ENCODE measurements at regions not wholly inside any gene's neighbourhood (a gene's known extent, or its start where the extent isn't known, plus 50 kb on each side); places are given as distances from the start of the nearest gene placed in this dataset.
A peak's percentile ranks its signal among the peaks of the same experiment; 100 is the strongest.
"Not testable (repeated sequence)": the region's sequence is repeated elsewhere in the genome, so short reads cannot be mapped to it uniquely, and the experiment has no call there.

DNA sequence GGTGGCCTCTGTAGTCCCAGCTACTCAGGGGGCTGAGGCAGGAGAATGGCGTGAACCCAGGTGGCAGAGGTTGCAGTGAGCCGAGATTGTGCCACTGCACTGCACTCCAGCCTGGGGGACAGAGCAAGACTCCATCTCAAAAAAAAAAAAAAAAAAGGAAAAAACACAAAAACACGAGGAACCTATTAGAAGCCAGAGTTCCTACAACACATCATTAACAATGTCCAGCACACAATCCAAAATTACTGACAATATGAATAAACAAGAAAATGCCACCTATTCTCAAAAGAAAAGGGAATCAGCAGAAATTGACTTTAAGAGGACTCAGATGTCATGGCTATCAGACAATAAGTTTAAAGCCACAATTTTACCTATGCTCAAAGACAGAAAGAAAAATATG, 57.3 kb upstream of the HS3ST3A1 start:
- DNase-seq, result not testable (repeated sequence)

DNA sequence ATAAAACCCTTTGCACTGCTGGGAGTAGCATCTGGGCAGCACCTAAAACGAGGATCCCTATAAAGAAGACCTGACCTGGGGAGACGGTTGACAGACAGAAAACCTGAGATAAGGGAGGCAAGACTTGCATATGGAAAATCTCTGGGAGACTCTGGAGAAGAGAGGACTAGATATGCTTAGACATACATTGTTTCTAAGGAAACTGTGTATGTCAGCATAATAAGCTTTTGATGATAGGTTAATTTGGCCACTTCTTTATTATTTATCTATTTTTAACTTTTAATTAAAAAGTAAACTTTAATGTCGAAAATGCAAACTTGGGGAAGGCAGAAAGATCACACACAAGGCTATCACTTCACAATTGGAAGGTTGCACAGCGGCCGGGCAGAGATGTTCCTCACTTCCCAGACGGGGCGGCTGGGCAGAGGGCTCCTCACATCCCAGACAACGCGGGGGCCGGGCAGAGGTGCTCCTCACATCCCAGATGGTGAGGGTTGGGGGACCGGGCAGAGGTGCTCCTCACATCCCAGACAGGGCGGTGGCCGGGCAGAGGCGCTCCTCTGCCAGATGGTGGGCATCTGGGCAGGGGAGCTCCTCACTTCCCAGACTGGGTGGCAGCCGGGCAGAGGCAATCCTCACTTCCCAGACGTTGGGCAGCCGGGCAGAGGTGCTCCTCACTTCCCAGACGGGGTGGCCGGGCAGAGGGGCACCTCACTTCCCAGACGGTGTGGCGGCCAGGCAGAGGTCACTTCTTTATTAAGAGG, 64.3 kb upstream of the HS3ST3A1 start:
- DNase-seq, result no peak

DNA sequence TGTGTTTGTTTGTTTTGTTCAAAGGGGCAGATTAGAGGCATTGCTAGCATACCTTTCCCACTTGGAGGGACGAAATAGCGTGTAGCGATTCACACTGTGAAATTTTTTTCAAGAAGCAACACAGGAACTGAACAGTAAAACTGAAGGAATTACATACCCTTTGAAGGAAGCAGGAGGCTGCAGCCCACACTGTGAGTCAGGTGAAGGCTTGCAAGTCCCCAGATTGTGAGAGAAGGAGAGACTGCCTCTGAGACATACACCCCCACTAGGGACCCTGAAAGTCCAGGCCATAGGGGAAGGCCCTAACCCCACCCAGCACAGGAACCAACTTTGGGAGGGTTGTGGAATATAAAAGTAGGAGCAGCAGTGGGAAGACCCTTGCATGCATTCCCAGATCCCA, 69.6 kb upstream of the HS3ST3A1 start:
- no peak for DNase-seq

DNA sequence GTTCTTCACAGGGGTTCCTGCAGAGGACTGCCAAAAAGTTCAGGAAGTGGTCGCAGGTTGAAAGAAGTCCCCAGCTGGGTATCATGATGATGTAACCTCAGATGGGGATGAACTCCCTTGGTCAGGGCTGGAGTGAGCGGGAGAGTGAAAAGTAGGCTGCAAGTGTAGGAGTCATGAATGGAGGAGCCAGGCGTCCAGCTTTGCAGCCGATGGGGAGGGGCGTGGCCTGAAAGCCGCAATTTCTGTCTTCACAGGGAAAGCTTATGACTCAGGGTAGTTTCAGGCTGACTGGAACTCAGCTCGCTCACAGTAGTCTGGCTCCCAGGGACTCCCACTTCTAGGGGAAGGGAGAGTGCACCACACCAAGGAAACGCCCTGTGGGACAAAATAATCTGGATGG, 70.0 kb upstream of the HS3ST3A1 start:
- no peak for DNase-seq

DNA sequence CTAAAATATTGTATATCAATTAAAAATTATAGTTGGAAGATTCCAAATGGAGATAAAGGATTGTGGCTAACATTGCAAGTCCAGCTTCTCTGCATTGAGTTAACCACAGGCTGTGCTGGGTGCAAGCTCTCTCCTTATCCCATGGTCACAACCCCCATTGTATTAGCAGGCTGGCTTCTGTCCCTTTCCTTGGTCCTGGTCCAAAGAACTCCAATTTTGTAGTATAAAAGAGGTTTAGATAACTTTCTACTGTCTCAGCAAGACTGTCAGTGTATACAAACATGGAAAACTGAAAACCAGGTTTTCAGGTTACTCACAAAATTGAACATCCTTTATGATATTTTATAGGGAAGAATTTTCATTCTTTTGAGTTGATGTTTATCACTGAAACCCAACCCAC, 76.6 kb upstream of the HS3ST3A1 start:
- DNase-seq, result no peak

DNA sequence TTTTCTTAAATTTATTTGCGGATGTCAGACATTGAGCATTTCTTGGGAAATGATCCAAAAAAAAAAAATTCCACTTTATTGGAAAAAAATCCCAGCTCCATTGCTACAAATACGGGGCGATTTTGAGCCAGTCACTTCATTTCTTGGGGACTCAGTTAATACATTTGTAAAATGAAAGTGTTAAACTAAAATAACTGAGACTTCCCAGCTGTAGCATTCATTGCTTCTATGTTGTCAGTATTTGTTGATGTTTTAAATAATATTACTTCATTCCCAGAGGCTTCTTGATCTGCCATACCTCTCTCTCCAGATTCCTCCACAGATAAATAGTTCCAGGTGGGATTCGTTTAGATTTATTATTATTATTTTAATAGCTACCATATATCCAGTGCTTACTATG, 77.1 kb upstream of the HS3ST3A1 start:
- DNase-seq, result no peak

DNA sequence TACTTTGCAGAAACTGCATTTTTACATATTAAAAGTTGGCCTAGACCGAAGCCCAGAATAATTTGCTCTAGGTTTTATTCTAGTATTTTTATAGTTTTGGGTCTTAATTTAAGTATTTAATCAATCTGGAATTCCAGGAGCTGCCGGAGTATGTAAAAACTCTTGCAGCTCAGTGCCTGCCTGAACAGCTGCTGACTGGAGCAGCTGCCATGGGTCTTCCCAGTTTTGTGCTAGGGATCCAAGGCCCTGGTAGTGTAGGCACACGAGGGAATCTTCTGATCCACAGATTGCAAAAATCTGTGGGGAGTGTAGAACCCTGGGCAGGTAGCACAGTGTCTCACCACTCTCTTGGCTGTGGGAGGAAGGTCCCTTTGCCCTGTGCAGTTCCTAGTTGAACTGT, 87.0 kb upstream of the HS3ST3A1 start:
- no peak for DNase-seq

DNA sequence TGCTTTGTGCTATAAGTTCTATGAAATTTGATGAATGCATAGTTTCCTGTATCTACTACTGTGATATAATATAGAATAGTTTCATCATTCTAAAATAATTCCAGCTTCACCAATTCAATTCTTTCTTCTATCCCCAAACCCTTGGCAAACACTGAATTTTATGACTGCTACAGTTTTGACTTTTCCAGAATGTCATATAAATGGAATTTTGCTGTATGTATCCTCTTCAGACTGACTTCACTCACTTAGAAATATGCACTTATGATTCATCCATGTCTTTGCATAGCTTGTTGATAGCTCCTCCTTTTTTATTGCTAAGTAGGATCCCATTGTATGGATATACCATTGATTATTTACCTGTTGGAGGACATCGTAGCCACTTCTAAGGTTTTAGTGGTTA, 89.1 kb upstream of the HS3ST3A1 start:
- no peak for DNase-seq

DNA sequence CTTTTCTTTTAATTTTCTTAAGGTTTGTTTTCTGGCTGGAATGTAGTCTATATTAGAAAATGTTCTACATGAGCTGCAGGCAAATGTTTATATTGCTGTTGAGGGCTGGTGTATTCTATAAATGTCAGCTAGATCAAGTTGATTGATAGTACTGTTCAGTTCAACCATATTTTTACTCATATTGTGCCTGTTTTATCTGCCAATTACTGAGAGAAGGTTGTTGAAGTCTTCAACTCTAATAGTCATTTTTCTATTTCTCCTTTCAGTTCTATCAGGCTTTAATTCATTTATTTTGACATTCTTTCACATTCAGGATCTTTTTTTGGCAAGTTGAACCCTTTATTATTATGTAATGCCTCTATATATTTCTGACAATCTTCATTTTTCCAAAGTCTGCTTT, 93.2 kb upstream of the HS3ST3A1 start:
- no peak for DNase-seq

DNA sequence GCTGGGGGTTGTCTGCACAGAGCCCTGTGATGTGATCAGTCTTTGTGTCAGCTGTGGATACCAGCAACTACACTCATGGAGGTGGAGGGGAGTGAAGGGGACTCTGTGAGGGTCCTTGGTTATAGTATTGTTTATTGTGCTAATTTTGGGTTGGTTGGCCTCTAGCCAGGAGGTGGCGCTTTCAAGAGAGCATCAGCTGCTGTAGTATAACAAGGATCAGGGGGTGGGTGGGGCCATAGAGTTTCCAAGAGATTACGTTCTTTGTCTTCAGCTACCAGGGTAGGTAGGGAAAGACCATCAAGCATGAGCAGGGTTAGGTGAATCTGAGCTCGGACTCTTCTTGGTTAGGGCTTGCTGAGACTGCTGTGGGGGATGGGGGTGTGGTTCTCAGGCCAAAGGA, 97.1 kb upstream of the HS3ST3A1 start:
- peak; percentile 13 for DNase-seq

DNA sequence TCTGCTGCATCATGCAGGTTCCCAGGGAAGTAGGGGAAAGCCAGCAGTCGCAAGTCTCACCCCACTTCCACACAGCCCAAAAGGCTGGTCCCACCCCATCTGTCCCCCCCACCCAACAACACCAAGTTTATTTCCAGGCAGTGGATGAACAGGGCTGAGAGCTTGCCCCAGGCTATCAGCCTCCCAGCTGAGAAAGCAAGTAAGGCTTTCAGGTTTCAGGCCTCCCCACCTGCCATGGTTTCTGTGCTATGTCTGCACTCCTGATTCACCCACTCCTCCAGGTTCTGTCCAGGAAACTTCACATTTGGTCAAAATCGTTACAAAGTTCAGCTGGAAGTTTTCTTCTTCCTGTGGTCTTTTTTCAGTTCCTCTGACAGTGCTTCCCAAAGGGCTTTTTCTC, 97.5 kb upstream of the HS3ST3A1 start:
- no peak for DNase-seq

DNA sequence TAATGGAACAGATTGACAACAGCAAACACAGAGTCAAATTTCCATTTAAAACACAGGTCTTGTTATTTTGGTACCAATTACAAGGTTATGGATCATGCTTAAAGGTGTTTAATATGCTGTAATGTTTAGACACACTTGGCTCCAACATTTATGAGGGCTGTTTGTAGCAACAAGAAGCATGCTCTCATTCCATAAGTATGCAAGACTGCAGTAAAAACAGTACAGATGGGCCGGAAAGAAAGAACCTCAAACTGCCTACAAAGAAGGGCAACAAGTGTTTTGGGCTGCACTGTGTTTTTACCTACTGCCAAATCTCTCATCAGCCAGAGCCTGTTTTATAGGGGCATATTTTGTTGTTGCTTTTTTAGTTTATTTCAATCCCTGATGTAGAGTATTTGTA, 100.5 kb upstream of the HS3ST3A1 start:
- DNase-seq, result no peak

DNA sequence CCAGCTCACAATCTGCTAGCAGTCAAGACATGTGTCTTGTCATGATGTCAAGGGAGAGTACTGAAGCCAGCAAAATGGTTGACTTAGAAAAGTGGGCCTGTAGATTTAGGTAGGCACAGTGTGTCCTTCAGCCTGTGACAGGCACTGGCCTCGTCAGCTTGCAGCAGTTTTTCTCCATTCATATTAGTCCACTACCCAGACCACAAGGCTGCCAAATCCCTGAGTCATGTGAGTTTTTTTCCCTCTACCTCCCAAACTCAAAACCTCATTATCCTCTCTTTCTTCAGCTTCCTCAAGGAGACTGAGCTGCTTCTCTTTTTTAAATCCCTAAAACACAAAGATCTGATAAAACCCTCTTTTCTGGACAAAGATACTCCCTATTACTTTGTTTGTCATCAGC, 102.6 kb upstream of the HS3ST3A1 start:
- no peak for DNase-seq

DNA sequence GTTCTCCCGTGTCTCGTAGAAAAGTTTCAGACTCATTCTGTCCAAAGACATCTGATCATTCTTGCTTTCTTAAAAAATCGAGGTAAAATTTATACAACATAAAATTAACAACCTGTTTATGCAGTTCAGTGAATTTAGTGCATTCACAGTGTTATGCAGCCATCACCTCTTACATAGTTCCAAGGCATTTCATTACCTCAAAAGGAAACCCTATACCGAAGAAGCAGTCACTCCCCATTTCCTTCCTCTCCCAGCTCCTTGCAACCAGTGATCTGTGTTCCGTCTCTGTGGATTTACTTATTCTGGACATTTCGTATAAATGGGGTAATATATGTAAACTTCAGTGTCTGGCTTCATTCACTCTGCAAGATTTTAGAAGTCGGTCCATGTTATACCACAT, 103.5 kb upstream of the HS3ST3A1 start:
- no peak for DNase-seq

DNA sequence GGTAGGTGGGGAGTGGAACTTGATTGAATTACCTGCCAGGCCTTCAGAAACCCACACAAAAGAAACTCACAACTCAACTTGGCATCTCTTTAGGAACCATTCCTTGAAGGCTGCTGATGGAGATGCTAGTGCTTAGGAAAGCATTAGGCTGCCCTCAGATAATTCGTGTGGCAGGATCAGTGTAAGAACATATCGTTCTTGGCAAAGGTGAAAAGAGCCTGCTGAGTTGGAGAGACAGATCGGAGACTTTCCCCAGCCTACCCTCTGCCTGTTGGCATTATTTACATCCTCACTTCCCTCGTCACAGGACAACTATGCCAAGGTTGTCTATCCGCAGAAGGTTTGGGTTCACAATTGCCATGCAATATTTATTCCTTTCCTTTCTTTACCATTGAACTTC, 120.0 kb upstream of the HS3ST3A1 start:
- no peak for DNase-seq

DNA sequence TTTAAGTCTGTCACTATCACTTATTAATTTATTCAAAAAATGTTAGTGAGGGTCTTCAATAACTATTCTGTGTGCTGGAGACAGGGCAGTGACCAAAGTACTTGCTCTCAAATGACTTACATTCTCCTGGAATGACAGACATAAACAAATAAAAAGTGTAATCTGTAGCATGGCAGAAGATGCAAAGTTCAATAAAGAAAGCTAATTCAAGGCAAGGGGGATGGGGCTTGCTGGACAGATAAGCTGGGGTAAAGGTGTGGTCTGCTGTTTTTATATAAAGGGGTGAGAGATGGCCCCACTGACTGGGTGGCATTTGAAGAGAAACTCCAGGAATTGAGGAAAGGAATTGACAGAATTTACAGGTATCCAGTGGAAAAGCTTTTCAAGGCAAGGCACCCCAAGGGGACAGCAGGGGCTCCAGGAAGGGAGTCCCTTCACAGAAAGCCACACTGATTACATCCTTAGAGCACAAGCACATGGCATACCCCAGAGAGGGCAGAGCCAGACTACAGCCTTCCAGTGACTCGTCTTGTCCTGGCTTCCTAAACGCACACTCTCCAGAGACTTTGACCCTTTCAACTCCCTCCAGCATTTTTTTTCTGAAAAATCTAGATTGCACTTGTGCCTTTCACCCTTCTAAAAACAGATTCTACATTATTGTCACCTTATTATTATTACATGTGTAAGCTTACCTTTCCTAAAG, 123.7 kb upstream of the HS3ST3A1 start:
- no peak for DNase-seq

DNA sequence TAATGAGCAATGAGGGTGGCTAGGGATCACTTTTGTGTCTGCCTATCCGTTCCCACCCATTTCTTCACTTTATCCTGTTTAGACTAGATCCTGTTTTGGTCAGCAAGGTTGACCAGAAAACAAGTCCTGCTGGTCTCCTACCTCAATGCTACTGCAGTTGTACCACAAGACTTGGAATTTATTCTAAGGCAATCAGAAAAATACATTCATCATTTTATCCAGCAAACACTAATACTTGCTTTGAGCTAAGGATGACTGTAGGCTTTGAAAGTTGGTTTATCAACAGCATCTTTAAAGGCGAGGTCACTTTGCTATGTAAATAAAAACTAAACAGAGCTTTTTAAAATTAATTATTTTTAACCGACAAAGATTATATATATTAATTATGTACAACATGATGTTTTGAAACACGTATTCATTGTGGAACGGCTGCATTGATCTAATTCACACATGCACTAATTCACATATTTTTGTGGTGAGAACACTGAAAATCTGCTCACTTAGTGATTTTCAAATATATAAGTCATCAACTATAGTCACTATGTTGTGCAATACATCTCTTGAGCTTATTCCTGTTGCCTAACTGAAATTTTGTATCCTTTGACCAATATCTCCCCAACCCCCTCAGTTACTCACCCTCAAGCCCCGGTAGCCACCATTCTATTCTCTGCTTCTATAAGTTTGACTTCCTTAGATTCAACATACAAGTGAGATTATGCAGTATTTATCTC, 125.9 kb upstream of the HS3ST3A1 start:
- no peak for DNase-seq

DNA sequence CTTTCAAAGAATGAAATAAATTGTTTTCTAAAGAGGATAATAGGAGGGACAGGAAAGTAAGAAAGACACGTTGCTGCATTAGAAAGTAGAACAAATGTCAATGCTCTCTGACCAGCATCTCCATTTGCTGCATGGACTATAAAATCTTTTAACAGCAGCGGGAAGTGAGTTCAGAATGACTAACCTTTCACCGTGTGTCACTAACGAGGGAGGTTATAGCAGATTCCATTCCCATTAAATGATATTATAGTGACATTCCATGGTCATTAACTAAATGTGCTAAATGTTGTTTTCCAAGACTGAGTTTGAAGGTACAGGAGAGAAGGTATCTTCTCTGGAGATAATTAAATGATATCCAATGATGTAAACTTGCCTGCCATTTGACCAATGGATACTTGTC, 127.1 kb upstream of the HS3ST3A1 start:
- no peak for DNase-seq

DNA sequence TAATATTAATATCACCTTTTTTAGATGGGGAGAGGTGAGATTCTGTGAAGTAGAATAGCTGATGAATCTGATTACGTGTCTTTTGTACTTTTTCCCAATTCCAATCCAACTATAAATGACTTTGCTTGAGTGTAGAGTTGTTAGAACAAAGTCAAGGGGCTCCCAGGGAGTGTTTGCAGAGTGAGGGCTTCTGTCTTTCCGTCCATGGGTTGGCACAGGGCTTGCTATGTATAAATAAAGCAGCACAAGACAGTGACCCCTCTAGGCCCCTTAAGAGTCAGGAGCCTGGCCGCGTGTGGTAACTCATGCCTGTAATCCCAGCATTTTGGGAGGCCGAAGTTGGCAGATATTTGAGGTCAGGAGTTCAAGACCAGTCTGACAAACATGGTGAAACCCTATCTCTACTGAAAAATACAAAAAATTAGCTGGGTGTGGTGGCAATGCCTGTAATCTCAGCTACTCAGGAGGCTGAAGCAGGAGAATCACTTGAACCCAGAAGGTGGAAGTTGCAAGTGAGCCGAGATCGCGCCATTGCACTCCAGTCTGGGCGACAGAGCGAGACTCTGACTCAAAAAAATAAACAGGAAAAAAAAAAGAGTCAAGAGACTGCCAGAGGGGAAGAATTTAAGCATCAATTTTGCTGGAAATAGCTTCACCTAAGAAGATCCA, 127.9 kb upstream of the HS3ST3A1 start:
- DNase-seq, result no peak

DNA sequence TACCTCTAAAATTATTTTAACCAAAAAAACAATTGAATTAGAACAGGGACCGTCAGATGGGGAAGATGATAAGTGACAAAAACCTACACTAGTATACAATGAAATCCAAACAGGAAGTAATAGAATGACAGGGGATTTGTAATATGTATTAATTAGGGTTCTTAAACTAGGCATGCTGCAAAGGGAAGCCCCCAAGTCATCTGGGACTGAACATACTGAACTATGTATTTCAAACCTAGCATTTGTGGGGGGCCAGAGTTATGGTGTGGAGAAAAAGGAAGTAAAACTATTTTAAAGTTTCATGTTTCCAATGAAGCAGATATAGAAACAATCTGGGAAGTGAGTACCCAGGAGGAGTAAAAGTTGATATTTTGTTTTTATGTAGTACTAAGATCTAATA, 133.2 kb upstream of the HS3ST3A1 start:
- DNase-seq, result no peak

DNA sequence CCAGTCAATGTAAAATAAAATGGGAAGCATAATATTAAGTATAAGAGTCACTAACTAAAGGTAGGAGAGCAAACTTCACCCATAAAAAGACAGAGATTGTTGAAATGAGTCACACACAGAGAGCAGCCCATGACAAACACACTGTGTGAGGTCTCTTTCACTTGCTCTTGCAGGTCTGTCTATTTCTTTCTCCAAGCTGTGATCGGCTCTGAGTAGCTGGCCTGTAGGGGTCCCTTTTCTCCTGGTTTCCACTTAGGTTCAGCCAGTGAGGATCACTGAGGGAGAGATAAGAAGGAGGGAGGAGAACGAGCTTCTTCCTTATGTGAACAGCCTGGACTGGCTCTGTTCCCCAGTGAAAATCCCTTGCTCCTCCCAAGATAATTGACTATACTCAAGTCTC, 133.7 kb upstream of the HS3ST3A1 start:
- no peak for DNase-seq

DNA sequence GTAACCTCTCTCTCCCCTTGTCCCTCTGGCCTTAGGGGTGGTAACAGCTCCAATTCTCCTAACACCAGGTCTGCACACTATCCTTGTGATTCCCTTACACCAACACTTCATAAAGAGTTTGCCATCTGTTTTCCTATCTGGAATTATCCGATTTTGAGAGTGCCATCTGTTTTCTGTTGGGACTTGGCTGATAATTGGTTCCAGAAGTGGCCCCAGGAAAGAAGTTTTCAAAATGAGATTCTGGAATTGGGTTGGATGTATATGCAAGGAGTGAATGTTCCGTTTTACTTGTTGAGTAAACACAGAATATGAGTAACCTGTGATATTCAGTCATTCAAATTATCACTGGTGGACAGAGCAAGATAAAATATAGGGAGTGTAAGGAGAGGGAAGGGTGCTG, 134.1 kb upstream of the HS3ST3A1 start:
- no peak for DNase-seq

DNA sequence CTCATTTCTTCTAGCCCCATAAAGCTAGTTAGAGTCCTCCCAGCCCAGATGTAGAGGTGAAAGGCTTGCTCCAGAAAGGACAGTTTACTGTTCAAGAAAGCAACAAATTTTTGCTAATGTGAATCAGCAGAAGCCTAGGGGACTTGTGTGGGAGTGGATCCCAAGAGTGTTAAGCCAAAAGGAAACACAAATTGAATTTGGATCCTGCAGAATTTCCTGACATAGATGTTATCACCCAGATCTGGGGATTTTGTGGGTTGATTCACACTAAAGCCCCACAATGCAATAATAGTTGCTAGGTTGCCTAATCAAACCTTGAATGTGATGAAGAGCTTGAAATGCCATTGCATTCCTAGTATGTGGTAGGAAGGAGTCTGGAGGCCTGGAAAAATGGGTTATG, 135.2 kb upstream of the HS3ST3A1 start:
- DNase-seq, result no peak

DNA sequence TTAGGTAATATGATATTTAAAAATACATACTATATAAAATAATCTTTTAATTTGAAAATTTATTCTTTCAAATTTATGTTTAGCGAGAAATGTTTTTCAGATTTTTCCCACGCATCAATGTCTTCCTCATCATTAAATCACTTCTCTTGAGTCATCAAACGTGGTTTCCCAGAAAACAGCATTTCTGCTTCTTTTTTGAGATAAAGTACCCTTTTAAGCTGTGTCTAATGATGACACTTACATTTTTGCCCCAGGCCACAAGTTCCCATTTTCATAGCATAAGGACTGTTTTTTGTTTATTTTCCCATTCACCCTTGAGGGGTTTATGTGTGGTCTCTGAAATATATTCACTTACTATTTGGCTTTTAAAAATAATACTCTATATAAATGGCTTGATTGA, 139.0 kb upstream of the HS3ST3A1 start:
- DNase-seq, result no peak
